SK-N-SH treated with all-trans-retinoic acid at 6 μM for 48 hours (cell line): ENCODE measurements at regions not wholly inside any gene's neighbourhood (a gene's known extent, or its start where the extent isn't known, plus 50 kb on each side); places are given as distances from the start of the nearest gene placed in this dataset.

Experiments
- ATAC-seq: fragments of 200-7000 bp; cut with Tn5 transposase; 3 replicates; pipeline ENCODE4 v1.9.1; 2020; ENCODE audit warnings: mild to moderate bottlenecking, moderate library complexity
- ARNTL ChIP-seq: fragments of 450-650 bp; formaldehyde crosslinking; IDR thresholded peaks from 2 replicates; pipeline ENCODE4 v1.5.0; 2020; ENCODE audit warnings: low read depth, mild to moderate bottlenecking, moderate library complexity, borderline replicate concordance
- BACH2 ChIP-seq: fragments of 250-450 bp; sonication (Bioruptor Pico); IDR thresholded peaks from 2 replicates; pipeline ENCODE4 v1.9.0; 2021; ENCODE audit warnings: mild to moderate bottlenecking, borderline replicate concordance
- CSDC2 ChIP-seq: fragments of 250-450 bp; sonication (Bioruptor Pico); IDR thresholded peaks from 2 replicates; pipeline ENCODE4 v1.5.0; 2020; ENCODE audit warnings: mild to moderate bottlenecking, moderate library complexity
- ESRRG ChIP-seq: fragments of 250-450 bp; sonication (Bioruptor Pico); IDR thresholded peaks from 2 replicates; pipeline ENCODE4 v1.6.1; 2021; ENCODE audit warnings: mild to moderate bottlenecking
- ISL1 ChIP-seq: fragments of 250-450 bp; sonication (Bioruptor Pico); IDR thresholded peaks from 2 replicates; pipeline ENCODE4 v2.1.2; 2022; ENCODE audit warnings: mild to moderate bottlenecking, moderate library complexity
- OSR1 ChIP-seq: fragments of 250-450 bp; sonication (Bioruptor Pico); IDR thresholded peaks from 2 replicates; pipeline ENCODE4 v1.8.0; 2022; ENCODE audit warnings: moderate library complexity, mild to moderate bottlenecking, inconsistent platforms
- PATZ1 ChIP-seq: fragments of 250-450 bp; sonication (Bioruptor Pico); IDR thresholded peaks from 2 replicates; pipeline ENCODE4 v1.8.0; 2020; ENCODE audit warnings: mild to moderate bottlenecking, moderate library complexity, borderline replicate concordance
- POU6F1 ChIP-seq: fragments of 250-450 bp; sonication (Bioruptor Pico); IDR thresholded peaks from 2 replicates; pipeline ENCODE4 v1.8.0; 2021; ENCODE audit warnings: low read depth, mild to moderate bottlenecking, moderate library complexity, borderline replicate concordance
- PPARA ChIP-seq: fragments of 250-450 bp; sonication (Bioruptor Pico); IDR thresholded peaks from 2 replicates; pipeline ENCODE4 v1.5.0; 2020; ENCODE audit warnings: mild to moderate bottlenecking, borderline replicate concordance
- RARB ChIP-seq: fragments of 250-450 bp; sonication (Bioruptor Pico); IDR thresholded peaks from 2 replicates; pipeline ENCODE4 v1.8.0; 2021; ENCODE audit warnings: mild to moderate bottlenecking, moderate library complexity
- SNAI2 ChIP-seq: fragments of 250-450 bp; sonication (Bioruptor Pico); IDR thresholded peaks from 2 replicates; pipeline ENCODE4 v1.5.0; 2020; ENCODE audit warnings: mild to moderate bottlenecking, moderate library complexity
- TCF4 ChIP-seq: fragments of 250-450 bp; sonication (Bioruptor Pico); IDR thresholded peaks from 2 replicates; pipeline ENCODE4 v1.8.0; 2021; ENCODE audit warnings: mild to moderate bottlenecking, moderate library complexity, borderline replicate concordance
- TOX ChIP-seq: fragments of 250-450 bp; sonication (Bioruptor Pico); IDR thresholded peaks from 2 replicates; pipeline ENCODE4 v1.8.0; 2021; ENCODE audit warnings: mild to moderate bottlenecking, moderate library complexity, borderline replicate concordance
- ZC3H10 ChIP-seq: fragments of 250-450 bp; sonication (Bioruptor Pico); IDR thresholded peaks from 2 replicates; pipeline ENCODE4 v1.5.1; 2021; ENCODE audit warnings: mild to moderate bottlenecking, moderate library complexity
- ZFP3 ChIP-seq: fragments of 250-450 bp; sonication (Bioruptor Pico); IDR thresholded peaks from 2 replicates; pipeline ENCODE4 v1.5.0; 2020; ENCODE audit warnings: mild to moderate bottlenecking, moderate library complexity
- ZFP30 ChIP-seq: fragments of 450-650 bp; formaldehyde crosslinking; IDR thresholded peaks from 2 replicates; pipeline ENCODE4 v1.5.0; 2022; ENCODE audit warnings: mild to moderate bottlenecking, moderate library complexity
- ZNF565 ChIP-seq: fragments of 450-650 bp; formaldehyde crosslinking; conservative IDR thresholded peaks from 2 replicates; pipeline ENCODE4 v1.5.0; 2020; ENCODE audit warnings: low read depth, mild to moderate bottlenecking, moderate library complexity
- ZNF70 ChIP-seq: fragments of 450-650 bp; formaldehyde crosslinking; IDR thresholded peaks from 2 replicates; pipeline ENCODE4 v1.5.0; 2020; ENCODE audit warnings: mild to moderate bottlenecking, moderate library complexity
- ZNF8 ChIP-seq: fragments of 450-650 bp; formaldehyde crosslinking; IDR thresholded peaks from 2 replicates; pipeline ENCODE4 v1.5.0; 2020; ENCODE audit warnings: mild to moderate bottlenecking, moderate library complexity
- TF ChIP-seq, protein P1 (sequence below): fragments of 250-450 bp; sonication (Bioruptor Pico); IDR thresholded peaks from 2 replicates; pipeline ENCODE4 v1.5.0; 2020; ENCODE audit warnings: mild to moderate bottlenecking, moderate library complexity
- TF ChIP-seq, protein P2 (sequence below): fragments of 250-450 bp; sonication (Bioruptor Pico); IDR thresholded peaks from 2 replicates; pipeline ENCODE4 v1.5.1; 2021; ENCODE audit warnings: mild to moderate bottlenecking, moderate library complexity

DNA sequence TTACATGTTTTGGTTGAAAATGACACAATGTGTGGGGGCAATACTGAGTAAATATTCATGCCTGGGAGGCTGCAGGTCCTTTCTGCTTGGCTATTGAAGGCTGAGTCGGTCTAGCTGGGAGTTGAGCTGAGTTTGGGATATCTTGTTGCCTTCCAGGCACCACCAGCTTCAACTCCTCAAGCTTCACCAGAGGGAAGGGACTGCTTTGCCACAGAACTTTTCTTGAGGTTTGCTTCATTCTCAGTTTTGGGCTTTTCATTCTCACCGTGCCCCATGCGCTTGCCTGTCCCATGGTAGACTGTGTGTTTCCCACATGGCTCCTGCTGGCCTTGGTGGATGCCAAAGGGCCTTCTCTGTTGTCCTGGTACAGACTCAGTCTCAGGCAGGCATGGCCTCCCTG is 198.2 kb upstream of the SOX1 start:
- no peak for ATAC-seq
- TF ChIP-seq ZNF8 (CRISPR knock-in tag) (no peak), BACH2 (CRISPR knock-in tag) (no peak), ZFP3 (CRISPR knock-in tag) (no peak), ESRRG (CRISPR knock-in tag) (no peak), ZFP30 (CRISPR knock-in tag) (no peak), ARNTL (CRISPR knock-in tag) (no peak), CSDC2 (CRISPR knock-in tag) (no peak), ZNF70 (CRISPR knock-in tag) (no peak)
- TF ChIP-seq, protein P1, sequence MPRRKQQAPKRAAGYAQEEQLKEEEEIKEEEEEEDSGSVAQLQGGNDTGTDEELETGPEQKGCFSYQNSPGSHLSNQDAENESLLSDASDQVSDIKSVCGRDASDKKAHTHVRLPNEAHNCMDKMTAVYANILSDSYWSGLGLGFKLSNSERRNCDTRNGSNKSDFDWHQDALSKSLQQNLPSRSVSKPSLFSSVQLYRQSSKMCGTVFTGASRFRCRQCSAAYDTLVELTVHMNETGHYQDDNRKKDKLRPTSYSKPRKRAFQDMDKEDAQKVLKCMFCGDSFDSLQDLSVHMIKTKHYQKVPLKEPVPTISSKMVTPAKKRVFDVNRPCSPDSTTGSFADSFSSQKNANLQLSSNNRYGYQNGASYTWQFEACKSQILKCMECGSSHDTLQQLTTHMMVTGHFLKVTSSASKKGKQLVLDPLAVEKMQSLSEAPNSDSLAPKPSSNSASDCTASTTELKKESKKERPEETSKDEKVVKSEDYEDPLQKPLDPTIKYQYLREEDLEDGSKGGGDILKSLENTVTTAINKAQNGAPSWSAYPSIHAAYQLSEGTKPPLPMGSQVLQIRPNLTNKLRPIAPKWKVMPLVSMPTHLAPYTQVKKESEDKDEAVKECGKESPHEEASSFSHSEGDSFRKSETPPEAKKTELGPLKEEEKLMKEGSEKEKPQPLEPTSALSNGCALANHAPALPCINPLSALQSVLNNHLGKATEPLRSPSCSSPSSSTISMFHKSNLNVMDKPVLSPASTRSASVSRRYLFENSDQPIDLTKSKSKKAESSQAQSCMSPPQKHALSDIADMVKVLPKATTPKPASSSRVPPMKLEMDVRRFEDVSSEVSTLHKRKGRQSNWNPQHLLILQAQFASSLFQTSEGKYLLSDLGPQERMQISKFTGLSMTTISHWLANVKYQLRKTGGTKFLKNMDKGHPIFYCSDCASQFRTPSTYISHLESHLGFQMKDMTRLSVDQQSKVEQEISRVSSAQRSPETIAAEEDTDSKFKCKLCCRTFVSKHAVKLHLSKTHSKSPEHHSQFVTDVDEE (CRISPR knock-in tag) = no peak

DNA sequence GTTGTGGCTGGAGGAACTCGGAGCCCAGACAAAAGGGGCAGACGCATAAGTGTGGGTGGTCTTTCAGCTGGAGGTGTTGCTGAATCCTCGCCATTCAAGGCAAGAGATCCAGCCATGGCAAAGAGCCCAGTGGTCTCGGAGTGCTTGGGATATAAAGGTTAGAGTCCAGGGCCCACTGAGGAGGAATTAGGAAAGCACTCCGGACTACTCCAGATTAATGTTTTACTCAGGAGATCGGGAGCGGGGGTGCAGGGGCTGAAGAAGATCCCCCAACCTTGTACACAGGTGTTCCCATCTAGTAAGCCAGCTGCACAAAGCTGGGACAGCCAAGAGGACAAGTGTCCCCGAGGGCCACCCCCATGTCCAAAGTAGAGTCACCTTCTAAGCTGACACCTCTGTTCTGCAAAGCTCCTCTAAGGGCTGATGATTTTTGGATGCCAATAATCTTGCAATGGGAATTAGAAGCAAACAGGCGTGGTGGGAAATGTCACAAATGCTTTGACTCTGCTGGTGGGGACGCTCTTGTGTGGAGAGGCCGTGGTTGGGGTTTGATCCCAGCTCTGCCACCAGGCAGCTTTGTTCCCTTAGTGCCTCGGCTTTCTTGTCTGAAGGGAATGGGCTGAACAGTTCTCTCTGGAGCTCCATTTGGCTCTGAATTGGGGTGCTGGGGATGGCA is 194.3 kb upstream of the SOX1 start:
- TF ChIP-seq, protein P2, sequence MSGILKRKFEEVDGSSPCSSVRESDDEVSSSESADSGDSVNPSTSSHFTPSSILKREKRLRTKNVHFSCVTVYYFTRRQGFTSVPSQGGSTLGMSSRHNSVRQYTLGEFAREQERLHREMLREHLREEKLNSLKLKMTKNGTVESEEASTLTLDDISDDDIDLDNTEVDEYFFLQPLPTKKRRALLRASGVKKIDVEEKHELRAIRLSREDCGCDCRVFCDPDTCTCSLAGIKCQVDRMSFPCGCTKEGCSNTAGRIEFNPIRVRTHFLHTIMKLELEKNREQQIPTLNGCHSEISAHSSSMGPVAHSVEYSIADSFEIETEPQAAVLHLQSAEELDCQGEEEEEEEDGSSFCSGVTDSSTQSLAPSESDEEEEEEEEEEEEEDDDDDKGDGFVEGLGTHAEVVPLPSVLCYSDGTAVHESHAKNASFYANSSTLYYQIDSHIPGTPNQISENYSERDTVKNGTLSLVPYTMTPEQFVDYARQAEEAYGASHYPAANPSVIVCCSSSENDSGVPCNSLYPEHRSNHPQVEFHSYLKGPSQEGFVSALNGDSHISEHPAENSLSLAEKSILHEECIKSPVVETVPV (CRISPR knock-in tag) = no peak
- TF ChIP-seq PATZ1 (CRISPR knock-in tag) = no peak
- no peak for TF ChIP-seq ZNF8 (CRISPR knock-in tag)
- TF ChIP-seq RARB (CRISPR knock-in tag) = no peak
- TF ChIP-seq ZC3H10 (CRISPR knock-in tag) = no peak
- TF ChIP-seq ZNF565 (CRISPR knock-in tag) = no peak
- no peak for TF ChIP-seq PPARA
- TF ChIP-seq POU6F1 = no peak
- no peak for TF ChIP-seq BACH2 (CRISPR knock-in tag)
- TF ChIP-seq TOX (CRISPR knock-in tag) = no peak
- TF ChIP-seq ARNTL (CRISPR knock-in tag) = no peak
- TF ChIP-seq ISL1 (CRISPR knock-in tag) = no peak
- TF ChIP-seq OSR1 (CRISPR knock-in tag) = no peak
- no peak for ATAC-seq

GRCh38 chr13:111873676-111874178 is 193.2 kb upstream of the SOX1 start:
- ATAC-seq = no peak
- TF ChIP-seq POU6F1 = no peak

DNA sequence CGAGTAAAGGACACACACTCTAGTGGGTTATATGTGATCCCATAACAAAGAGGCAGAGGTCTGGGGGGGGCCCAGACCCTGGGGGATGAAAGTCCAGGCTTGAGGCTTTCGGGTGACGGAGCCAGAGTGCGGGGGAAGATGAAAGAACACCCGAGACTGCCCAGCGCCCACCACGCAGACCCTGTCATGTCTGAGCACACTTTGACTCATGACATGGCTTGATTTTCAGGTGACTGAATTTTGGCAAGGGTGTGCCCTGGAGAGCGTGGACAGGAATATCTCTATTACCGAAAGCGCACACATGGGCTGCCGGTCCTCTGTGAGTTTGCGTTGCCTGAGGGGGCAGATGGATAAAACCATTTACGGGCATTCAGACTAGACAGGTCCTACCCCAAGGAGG is 192.0 kb upstream of the SOX1 start:
- ATAC-seq = no peak
- TF ChIP-seq ZC3H10 (CRISPR knock-in tag) (no peak), ARNTL (CRISPR knock-in tag) (no peak), BACH2 (CRISPR knock-in tag) (no peak), TCF4 (CRISPR knock-in tag) (no peak), PATZ1 (CRISPR knock-in tag) (no peak), TOX (CRISPR knock-in tag) (no peak), ZNF565 (CRISPR knock-in tag) (no peak), SNAI2 (CRISPR knock-in tag) (no peak)
- TF ChIP-seq, protein P1 (CRISPR knock-in tag) = no peak
